GM23338 (cell line): ENCODE measurements at regions not wholly inside any gene's neighbourhood (a gene's known extent, or its start where the extent isn't known, plus 50 kb on each side); places are given as distances from the start of the nearest gene placed in this dataset.

ENCODE experiments used
- ATAC-seq: fragments of 200-7000 bp; cut with Tn5 transposase; 3 replicates; pipeline ENCODE4 v1.9.1; 2020
- DNase-seq: peaks from one replicate; pipeline ENCODE4 v3.0.0-alpha.2; 2015; ENCODE audit warnings: low spot score
- H2AFZ ChIP-seq: fragments of 200-600 bp; sonication (generic); 2 replicates; pipeline ENCODE4 v1.8.0; 2016; ENCODE audit warnings: antibody characterized with exemption, mild to moderate bottlenecking, moderate library complexity
- H3F3A ChIP-seq: fragments of 200-600 bp; sonication (generic); replicated peaks from 2 replicates; pipeline ENCODE4 v1.8.0; 2017; ENCODE audit warnings: antibody characterized with exemption, mixed run types, low read depth
- H3K27ac ChIP-seq: fragments of 200-600 bp; sonication (generic); 2 replicates; pipeline ENCODE4 v1.6.1; 2016; ENCODE audit warnings: low read depth
- H3K27me3 ChIP-seq: fragments of 200-600 bp; sonication (generic); 2 replicates; pipeline ENCODE4 v1.8.0; 2016; ENCODE audit warnings: mild to moderate bottlenecking, mixed run types, moderate library complexity; ENCODE audit not compliant: insufficient read depth
- H3K36me3 ChIP-seq: fragments of 200-600 bp; sonication (generic); 2 replicates; pipeline ENCODE4 v1.8.0; 2016; ENCODE audit warnings: mild to moderate bottlenecking; ENCODE audit not compliant: insufficient read depth
- H3K4me1 ChIP-seq: fragments of 200-600 bp; sonication (generic); 2 replicates; pipeline ENCODE4 v1.8.0; 2016; ENCODE audit warnings: mild to moderate bottlenecking, moderate library complexity; ENCODE audit not compliant: insufficient read depth
- H3K4me2 ChIP-seq: fragments of 200-600 bp; sonication (generic); 2 replicates; pipeline ENCODE4 v1.7.1; 2017; ENCODE audit warnings: mixed run types
- H3K4me3 ChIP-seq: fragments of 200-600 bp; sonication (generic); 2 replicates; pipeline ENCODE4 v1.6.1; 2016; ENCODE audit warnings: mixed run types
- H3K79me2 ChIP-seq: fragments of 200-600 bp; sonication (generic); replicated peaks from 2 replicates; pipeline ENCODE4 v1.8.0; 2017; ENCODE audit warnings: mild to moderate bottlenecking; ENCODE audit not compliant: insufficient read depth
- H3K9me2 ChIP-seq: fragments of 200-600 bp; sonication (generic); 2 replicates; pipeline ENCODE4 v1.8.0; 2017; ENCODE audit not compliant: insufficient read depth
- H4K20me1 ChIP-seq: fragments of 200-600 bp; sonication (generic); replicated peaks from 2 replicates; pipeline ENCODE4 v1.8.0; 2017; ENCODE audit warnings: mild to moderate bottlenecking; ENCODE audit not compliant: insufficient read depth
- H3K27ac Mint-ChIP-seq: 2 replicates; pipeline ENCODE4 v1.8.0; 2020; ENCODE audit warnings: inconsistent platforms, mild to moderate bottlenecking, moderate library complexity, mixed read lengths
- H3K27me3 Mint-ChIP-seq: 3 replicates; pipeline ENCODE4 v1.8.0; 2022; ENCODE audit warnings: low read depth, mild to moderate bottlenecking, moderate library complexity, mixed read lengths, inconsistent platforms; ENCODE audit not compliant: insufficient read depth, poor library complexity
- H3K36me3 Mint-ChIP-seq: 3 replicates; pipeline ENCODE4 v1.8.0; 2021; ENCODE audit warnings: low read depth, mild to moderate bottlenecking, inconsistent platforms, moderate library complexity, mixed read lengths
- H3K4me1 Mint-ChIP-seq: 3 replicates; pipeline ENCODE4 v1.8.0; 2020; ENCODE audit warnings: mild to moderate bottlenecking, inconsistent platforms, mixed read lengths
- H3K4me3 Mint-ChIP-seq: 3 replicates; pipeline ENCODE4 v1.8.0; 2021; ENCODE audit warnings: moderate library complexity, mild to moderate bottlenecking, inconsistent platforms, mixed read lengths
- H3K9me3 Mint-ChIP-seq: 3 replicates; pipeline ENCODE4 v1.8.0; 2020; ENCODE audit warnings: moderate library complexity, mild to moderate bottlenecking, inconsistent platforms, mixed read lengths
- CREB1 ChIP-seq: fragments of 250-450 bp; sonication (Bioruptor Pico); IDR thresholded peaks from 2 replicates; pipeline ENCODE4 v1.5.0; 2020; ENCODE audit warnings: low read depth, mild to moderate bottlenecking, moderate library complexity
- EZH2 ChIP-seq: fragments of 200-600 bp; sonication (generic); IDR thresholded peaks from one replicate; pipeline ENCODE4 v1.8.0; 2017; ENCODE audit warnings: antibody characterized with exemption, mild to moderate bottlenecking, low read depth; ENCODE audit not compliant: unreplicated experiment
- EZH2phosphoT487 ChIP-seq: fragments of 200-600 bp; sonication (generic); IDR thresholded peaks from one replicate; pipeline ENCODE4 v1.8.1; 2018; ENCODE audit warnings: antibody characterized with exemption; ENCODE audit not compliant: unreplicated experiment
- JUNB ChIP-seq: IDR thresholded peaks from one replicate; pipeline ENCODE4 v1.6.1; 2016; ENCODE audit warnings: antibody characterized with exemption; ENCODE audit not compliant: unreplicated experiment
- NANOG ChIP-seq: IDR thresholded peaks from 2 replicates; pipeline ENCODE4 v1.6.1; 2016; ENCODE audit warnings: antibody characterized with exemption, borderline replicate concordance
- POLR2AphosphoS5 ChIP-seq: IDR thresholded peaks from 2 replicates; pipeline ENCODE4 v1.6.1; 2016; ENCODE audit warnings: antibody characterized with exemption, low read depth
- STAT1 ChIP-seq: IDR thresholded peaks from one replicate; pipeline ENCODE4 v1.6.1; 2016; ENCODE audit warnings: antibody characterized with exemption; ENCODE audit not compliant: unreplicated experiment
- ZNF114 ChIP-seq: fragments of 250-450 bp; sonication (Bioruptor Pico); IDR thresholded peaks from 2 replicates; pipeline ENCODE4 v1.5.0; 2020; ENCODE audit warnings: mild to moderate bottlenecking, moderate library complexity
- ZNF331 ChIP-seq: fragments of 250-450 bp; sonication (Bioruptor Pico); IDR thresholded peaks from 2 replicates; pipeline ENCODE4 v1.5.0; 2020; ENCODE audit warnings: low read depth, mild to moderate bottlenecking, moderate library complexity
- TF ChIP-seq, protein P1 (sequence below): fragments of 250-450 bp; sonication (Bioruptor Pico); IDR thresholded peaks from 2 replicates; pipeline ENCODE4 v1.5.0; 2020; ENCODE audit warnings: mild to moderate bottlenecking, moderate library complexity
- TF ChIP-seq, protein P2 (sequence below), 2 experiments: fragments of 200-600 bp in 1 of 2; sonication (generic) in 1 of 2; conservative IDR thresholded peaks; 2 replicates each; pipeline versions ENCODE4 v1.5.1 to v1.6.1; 2016 to 2017; ENCODE audit warnings: antibody characterized with exemption in 2 of 2, low read depth in 2 of 2, mild to moderate bottlenecking in 2 of 2, moderate library complexity in 1 of 2
- TF ChIP-seq, protein P3 (sequence below): IDR thresholded peaks from one replicate; pipeline ENCODE4 v1.6.1; 2018; ENCODE audit warnings: antibody characterized with exemption; ENCODE audit not compliant: unreplicated experiment
- TF ChIP-seq, protein P4 (sequence below): IDR thresholded peaks from 2 replicates; pipeline ENCODE4 v1.6.1; 2016; ENCODE audit warnings: antibody characterized with exemption

DNA sequence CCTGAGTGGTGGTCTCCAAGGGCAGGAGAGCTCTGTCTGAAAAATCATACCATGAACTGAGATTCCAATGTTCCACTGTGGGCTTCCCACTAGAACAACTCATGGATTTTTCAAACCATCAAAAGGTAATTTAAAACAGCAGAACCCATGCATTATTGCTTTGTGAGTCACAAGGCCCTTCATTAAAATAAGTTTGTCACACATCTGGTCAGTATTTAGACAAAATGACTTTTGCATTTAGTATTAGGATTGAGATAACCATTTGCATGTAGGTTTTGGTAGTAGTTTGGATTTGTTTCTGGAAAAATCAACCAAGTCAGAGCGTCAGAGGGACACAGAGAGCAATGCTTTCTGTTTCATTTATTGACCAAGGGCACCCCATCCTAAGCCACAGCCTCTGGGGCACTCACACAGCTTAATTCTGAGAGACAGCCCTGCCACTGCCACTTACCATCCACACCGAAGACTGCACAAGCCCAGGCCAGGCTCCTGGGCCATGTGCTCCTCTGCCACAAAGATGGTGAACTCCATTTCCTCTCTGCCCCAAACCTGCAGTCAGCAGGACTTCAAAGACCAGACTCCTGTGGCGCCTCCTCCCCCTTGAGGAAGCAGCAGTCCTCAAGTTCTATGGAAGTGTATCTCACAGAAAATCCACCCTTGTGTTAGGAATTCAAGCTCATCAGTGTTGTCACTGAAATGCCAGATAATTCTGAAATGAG is 132.6 kb upstream of the DUSP10 start:
- no peak overlapping the region for H3K4me3 ChIP-seq
- H3K4me2 ChIP-seq, result no peak overlapping the region
- H2AFZ ChIP-seq, result peak overlapping the region; percentile 91
- no peaks in the 10 kb centered on the region for H3K79me2 ChIP-seq
- 0 out of 2 replicates have a peak, but pooled peaks cover 3% of the 10 kb centered on the region for H3K36me3 ChIP-seq
- peaks cover 3% of the 10 kb centered on the region; the same call in 1 of the 2 replicates for H3K9me2 ChIP-seq
- Mint-ChIP-seq H3K27me3 (no peaks in the 10 kb centered on the region), H3K4me1 (peaks cover 3% of the 10 kb centered on the region; the same call in 2 of the 3 replicates), H3K4me3 (no peak overlapping the region), H3K27ac (no peak overlapping the region), H3K36me3 (no peaks in the 10 kb centered on the region), H3K9me3 (no peaks in the 10 kb centered on the region; the same call in 2 of the 3 replicates)
- H4K20me1 ChIP-seq, result no peaks in the 10 kb centered on the region
- ATAC-seq, result no peak
- DNase-seq, result no peak
- H3K27me3 ChIP-seq, result no peaks in the 10 kb centered on the region
- TF ChIP-seq, protein P1, sequence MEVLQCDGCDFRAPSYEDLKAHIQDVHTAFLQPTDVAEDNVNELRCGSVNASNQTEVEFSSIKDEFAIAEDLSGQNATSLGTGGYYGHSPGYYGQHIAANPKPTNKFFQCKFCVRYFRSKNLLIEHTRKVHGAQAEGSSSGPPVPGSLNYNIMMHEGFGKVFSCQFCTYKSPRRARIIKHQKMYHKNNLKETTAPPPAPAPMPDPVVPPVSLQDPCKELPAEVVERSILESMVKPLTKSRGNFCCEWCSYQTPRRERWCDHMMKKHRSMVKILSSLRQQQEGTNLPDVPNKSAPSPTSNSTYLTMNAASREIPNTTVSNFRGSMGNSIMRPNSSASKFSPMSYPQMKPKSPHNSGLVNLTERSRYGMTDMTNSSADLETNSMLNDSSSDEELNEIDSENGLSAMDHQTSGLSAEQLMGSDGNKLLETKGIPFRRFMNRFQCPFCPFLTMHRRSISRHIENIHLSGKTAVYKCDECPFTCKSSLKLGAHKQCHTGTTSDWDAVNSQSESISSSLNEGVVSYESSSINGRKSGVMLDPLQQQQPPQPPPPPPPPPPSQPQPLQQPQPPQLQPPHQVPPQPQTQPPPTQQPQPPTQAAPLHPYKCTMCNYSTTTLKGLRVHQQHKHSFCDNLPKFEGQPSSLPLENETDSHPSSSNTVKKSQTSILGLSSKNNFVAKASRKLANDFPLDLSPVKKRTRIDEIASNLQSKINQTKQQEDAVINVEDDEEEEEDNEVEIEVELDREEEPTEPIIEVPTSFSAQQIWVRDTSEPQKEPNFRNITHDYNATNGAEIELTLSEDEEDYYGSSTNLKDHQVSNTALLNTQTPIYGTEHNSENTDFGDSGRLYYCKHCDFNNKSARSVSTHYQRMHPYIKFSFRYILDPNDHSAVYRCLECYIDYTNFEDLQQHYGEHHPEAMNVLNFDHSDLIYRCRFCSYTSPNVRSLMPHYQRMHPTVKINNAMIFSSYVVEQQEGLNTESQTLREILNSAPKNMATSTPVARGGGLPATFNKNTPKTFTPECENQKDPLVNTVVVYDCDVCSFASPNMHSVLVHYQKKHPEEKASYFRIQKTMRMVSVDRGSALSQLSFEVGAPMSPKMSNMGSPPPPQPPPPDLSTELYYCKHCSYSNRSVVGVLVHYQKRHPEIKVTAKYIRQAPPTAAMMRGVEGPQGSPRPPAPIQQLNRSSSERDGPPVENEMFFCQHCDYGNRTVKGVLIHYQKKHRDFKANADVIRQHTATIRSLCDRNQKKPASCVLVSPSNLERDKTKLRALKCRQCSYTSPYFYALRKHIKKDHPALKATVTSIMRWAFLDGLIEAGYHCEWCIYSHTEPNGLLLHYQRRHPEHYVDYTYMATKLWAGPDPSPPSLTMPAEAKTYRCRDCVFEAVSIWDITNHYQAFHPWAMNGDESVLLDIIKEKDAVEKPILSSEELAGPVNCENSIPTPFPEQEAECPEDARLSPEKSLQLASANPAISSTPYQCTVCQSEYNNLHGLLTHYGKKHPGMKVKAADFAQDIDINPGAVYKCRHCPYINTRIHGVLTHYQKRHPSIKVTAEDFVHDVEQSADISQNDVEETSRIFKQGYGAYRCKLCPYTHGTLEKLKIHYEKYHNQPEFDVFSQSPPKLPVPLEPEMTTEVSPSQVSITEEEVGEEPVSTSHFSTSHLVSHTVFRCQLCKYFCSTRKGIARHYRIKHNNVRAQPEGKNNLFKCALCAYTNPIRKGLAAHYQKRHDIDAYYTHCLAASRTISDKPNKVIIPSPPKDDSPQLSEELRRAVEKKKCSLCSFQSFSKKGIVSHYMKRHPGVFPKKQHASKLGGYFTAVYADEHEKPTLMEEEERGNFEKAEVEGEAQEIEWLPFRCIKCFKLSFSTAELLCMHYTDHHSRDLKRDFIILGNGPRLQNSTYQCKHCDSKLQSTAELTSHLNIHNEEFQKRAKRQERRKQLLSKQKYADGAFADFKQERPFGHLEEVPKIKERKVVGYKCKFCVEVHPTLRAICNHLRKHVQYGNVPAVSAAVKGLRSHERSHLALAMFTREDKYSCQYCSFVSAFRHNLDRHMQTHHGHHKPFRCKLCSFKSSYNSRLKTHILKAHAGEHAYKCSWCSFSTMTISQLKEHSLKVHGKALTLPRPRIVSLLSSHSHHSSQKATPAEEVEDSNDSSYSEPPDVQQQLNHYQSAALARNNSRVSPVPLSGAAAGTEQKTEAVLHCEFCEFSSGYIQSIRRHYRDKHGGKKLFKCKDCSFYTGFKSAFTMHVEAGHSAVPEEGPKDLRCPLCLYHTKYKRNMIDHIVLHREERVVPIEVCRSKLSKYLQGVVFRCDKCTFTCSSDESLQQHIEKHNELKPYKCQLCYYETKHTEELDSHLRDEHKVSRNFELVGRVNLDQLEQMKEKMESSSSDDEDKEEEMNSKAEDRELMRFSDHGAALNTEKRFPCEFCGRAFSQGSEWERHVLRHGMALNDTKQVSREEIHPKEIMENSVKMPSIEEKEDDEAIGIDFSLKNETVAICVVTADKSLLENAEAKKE (CRISPR knock-in tag), result no peak
- TF ChIP-seq ZNF114 (CRISPR knock-in tag) (no peak), EZH2phosphoT487 (no peak), NANOG (no peak), CREB1 (CRISPR knock-in tag) (no peak), STAT1 (no peak), EZH2 (no peak), ZNF331 (no peak), POLR2AphosphoS5 (no peak), JUNB (no peak)
- TF ChIP-seq, protein P2, sequence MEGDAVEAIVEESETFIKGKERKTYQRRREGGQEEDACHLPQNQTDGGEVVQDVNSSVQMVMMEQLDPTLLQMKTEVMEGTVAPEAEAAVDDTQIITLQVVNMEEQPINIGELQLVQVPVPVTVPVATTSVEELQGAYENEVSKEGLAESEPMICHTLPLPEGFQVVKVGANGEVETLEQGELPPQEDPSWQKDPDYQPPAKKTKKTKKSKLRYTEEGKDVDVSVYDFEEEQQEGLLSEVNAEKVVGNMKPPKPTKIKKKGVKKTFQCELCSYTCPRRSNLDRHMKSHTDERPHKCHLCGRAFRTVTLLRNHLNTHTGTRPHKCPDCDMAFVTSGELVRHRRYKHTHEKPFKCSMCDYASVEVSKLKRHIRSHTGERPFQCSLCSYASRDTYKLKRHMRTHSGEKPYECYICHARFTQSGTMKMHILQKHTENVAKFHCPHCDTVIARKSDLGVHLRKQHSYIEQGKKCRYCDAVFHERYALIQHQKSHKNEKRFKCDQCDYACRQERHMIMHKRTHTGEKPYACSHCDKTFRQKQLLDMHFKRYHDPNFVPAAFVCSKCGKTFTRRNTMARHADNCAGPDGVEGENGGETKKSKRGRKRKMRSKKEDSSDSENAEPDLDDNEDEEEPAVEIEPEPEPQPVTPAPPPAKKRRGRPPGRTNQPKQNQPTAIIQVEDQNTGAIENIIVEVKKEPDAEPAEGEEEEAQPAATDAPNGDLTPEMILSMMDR (conservative IDR thresholded peaks at IDR 0.05; ENCODE audit: low read depth in 2 of 2), result no peak
- TF ChIP-seq, protein P3, sequence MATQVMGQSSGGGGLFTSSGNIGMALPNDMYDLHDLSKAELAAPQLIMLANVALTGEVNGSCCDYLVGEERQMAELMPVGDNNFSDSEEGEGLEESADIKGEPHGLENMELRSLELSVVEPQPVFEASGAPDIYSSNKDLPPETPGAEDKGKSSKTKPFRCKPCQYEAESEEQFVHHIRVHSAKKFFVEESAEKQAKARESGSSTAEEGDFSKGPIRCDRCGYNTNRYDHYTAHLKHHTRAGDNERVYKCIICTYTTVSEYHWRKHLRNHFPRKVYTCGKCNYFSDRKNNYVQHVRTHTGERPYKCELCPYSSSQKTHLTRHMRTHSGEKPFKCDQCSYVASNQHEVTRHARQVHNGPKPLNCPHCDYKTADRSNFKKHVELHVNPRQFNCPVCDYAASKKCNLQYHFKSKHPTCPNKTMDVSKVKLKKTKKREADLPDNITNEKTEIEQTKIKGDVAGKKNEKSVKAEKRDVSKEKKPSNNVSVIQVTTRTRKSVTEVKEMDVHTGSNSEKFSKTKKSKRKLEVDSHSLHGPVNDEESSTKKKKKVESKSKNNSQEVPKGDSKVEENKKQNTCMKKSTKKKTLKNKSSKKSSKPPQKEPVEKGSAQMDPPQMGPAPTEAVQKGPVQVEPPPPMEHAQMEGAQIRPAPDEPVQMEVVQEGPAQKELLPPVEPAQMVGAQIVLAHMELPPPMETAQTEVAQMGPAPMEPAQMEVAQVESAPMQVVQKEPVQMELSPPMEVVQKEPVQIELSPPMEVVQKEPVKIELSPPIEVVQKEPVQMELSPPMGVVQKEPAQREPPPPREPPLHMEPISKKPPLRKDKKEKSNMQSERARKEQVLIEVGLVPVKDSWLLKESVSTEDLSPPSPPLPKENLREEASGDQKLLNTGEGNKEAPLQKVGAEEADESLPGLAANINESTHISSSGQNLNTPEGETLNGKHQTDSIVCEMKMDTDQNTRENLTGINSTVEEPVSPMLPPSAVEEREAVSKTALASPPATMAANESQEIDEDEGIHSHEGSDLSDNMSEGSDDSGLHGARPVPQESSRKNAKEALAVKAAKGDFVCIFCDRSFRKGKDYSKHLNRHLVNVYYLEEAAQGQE, result no peak
- TF ChIP-seq, protein P4, sequence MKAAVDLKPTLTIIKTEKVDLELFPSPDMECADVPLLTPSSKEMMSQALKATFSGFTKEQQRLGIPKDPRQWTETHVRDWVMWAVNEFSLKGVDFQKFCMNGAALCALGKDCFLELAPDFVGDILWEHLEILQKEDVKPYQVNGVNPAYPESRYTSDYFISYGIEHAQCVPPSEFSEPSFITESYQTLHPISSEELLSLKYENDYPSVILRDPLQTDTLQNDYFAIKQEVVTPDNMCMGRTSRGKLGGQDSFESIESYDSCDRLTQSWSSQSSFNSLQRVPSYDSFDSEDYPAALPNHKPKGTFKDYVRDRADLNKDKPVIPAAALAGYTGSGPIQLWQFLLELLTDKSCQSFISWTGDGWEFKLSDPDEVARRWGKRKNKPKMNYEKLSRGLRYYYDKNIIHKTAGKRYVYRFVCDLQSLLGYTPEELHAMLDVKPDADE, result no peak
- H3F3A ChIP-seq, result no peaks in the 10 kb centered on the region
- H3K4me1 ChIP-seq, result no peaks in the 10 kb centered on the region
- H3K27ac ChIP-seq, result no peak overlapping the region
